Uterus (tissue), 3 donors: ENCODE measurements at regions not wholly inside any gene's neighbourhood (a gene's known extent, or its start where the extent isn't known, plus 50 kb on each side); places are given as distances from the start of the nearest gene placed in this dataset.

Experiments used
- DNase-seq, 2 donors: peaks; one replicate each; pipeline ENCODE4 v3.0.0-alpha.2; 2019 to 2020
- H3K27ac ChIP-seq, 2 donors: fragments of 200-600 bp; sonication (generic); 1 replicate in 1 of 2; 2 replicates in 1 of 2; pipeline ENCODE4 v1.5.1; 2016 to 2018
- H3K27me3 ChIP-seq, 2 donors: fragments of 200-600 bp; sonication (generic); one replicate each; pipeline ENCODE4 v1.5.1; 2018 to 2019; ENCODE audit warnings: control low read depth in 1 of 2
- H3K36me3 ChIP-seq, 2 donors: fragments of 200-600 bp; sonication (generic); one replicate each; pipeline ENCODE4 v1.5.1; 2019; ENCODE audit warnings: control low read depth in 1 of 2
- H3K4me1 ChIP-seq, 2 donors: fragments of 200-600 bp; sonication (generic); one replicate each; pipeline ENCODE4 v1.5.1; 2018 to 2019; ENCODE audit warnings: control low read depth in 1 of 2
- H3K4me3 ChIP-seq, 2 donors: fragments of 200-600 bp; sonication (generic); 1 replicate in 1 of 2; 2 replicates in 1 of 2; pipeline ENCODE4 v1.5.1; 2018 to 2019; ENCODE audit warnings: mild to moderate bottlenecking in 1 of 2
- H3K9me3 ChIP-seq, 2 donors: fragments of 200-600 bp; sonication (generic); one replicate each; pipeline ENCODE4 v1.5.1; 2019; ENCODE audit warnings: control low read depth in 1 of 2
- CTCF ChIP-seq, 4 experiments: fragments of 200-600 bp in 2 of 4; fragments of 450-650 bp in 2 of 4; sonication (generic) in 2 of 4; IDR thresholded peaks; one replicate each; pipeline ENCODE4 v1.5.1; 2016 to 2019; ENCODE audit warnings: antibody characterized with exemption in 4 of 4, mild to moderate bottlenecking in 2 of 4, moderate library complexity in 1 of 4
- POLR2A ChIP-seq, 2 donors: fragments of 450-650 bp; IDR thresholded peaks; one replicate each; pipeline ENCODE4 v1.6.1; 2016; ENCODE audit warnings: antibody characterized with exemption in 2 of 2, mild to moderate bottlenecking in 1 of 2, moderate library complexity in 1 of 2
- intact Hi-C: fragments of 100-400 bp; cut with DNase I; formaldehyde crosslinking; loops from one replicate; pipeline ENCODE4 v1.15.1; 2023; ENCODE audit warnings: low total_unique reads
- donor health status: DM: yes; HTN: yes; CAD: no.

GRCh38 chr1:56340977-56341376 lies 238.4 kb downstream of the PLPP3 start:
- Histone ChIP-seq H3K27me3 (no peaks in the 10 kb centered on the region), H3K4me3 (no peak overlapping the region), H3K36me3 (no peaks in the 10 kb centered on the region), H3K9me3 (peaks cover 0 to 7% of the 10 kb centered on the region in 2 donors), H3K27ac (no peak overlapping the region), H3K4me1 (no peaks in the 10 kb centered on the region)
- no peak for TF ChIP-seq CTCF (IDR thresholded peaks at IDR 0.05)
- TF ChIP-seq POLR2A (IDR thresholded peaks at IDR 0.05): no peak
- intact Hi-C loops: no loop called here
- no peak for DNase-seq

DNA sequence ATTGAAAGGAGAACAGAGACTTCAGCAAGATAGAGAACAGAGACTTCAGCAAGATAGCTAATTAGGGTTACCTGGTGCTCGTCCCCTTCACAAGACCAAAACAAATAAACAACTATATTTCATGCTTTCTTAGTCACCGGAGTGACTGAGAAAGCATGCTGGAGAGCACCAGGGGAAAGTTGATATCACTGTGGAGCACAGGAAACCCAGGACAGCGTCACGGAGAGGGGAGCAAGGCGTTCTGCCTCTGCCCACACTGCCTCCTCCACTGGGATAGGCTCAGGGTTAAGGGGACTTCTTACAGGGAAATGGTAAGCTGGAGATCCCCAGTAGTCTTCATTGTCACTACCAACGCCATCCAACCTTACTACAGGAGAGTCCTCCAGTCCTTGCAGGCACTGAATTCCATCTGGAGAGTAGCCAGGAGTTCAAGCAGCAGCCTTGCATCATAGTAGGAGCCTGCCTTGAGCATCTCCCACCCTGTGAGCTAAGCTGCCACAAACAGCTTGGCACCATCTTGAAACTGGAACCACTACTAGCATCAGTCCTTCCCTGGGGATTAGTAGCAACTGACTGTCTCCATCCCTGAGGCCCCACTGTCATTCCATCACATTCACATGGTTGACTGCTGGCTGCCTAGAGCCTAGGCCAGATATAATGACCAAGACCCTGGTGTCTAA lies 239.4 kb downstream of the PLPP3 start:
- TF ChIP-seq POLR2A (IDR thresholded peaks at IDR 0.05) (no peak), CTCF (IDR thresholded peaks at IDR 0.05) (no peak)
- no peak for DNase-seq
- Histone ChIP-seq H3K27me3 (no peaks in the 10 kb centered on the region), H3K36me3 (no peaks in the 10 kb centered on the region), H3K9me3 (peaks cover 0 to 7% of the 10 kb centered on the region in 2 donors), H3K4me3 (no peak overlapping the region), H3K4me1 (no peaks in the 10 kb centered on the region), H3K27ac (no peak overlapping the region)
- intact Hi-C loops: no loop called here

DNA sequence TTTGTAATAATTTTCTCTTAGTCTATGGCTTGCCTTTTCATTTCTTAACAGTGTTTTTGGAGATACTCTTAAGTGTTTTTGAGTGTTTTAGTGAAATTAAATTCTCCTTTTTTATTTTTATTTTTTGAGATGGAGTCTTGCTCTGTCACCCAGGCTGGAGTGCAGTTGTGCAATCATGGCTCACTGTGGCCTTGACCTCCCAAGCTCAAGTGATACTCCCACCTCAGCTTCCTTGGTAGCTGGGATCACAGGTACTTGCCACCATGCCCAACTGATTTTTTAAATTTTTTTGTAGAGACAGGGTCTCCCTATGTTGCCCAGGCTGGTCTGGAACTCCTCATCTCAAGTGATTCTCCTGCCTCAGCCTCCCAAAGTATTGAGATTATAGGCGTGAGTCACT lies 240.3 kb downstream of the PLPP3 start:
- Histone ChIP-seq H3K4me1 (no peaks in the 10 kb centered on the region), H3K9me3 (peaks cover 0 to 2% of the 10 kb centered on the region in 2 donors), H3K27ac (no peak overlapping the region), H3K4me3 (no peak overlapping the region), H3K27me3 (no peaks in the 10 kb centered on the region), H3K36me3 (no peaks in the 10 kb centered on the region)
- TF ChIP-seq POLR2A (IDR thresholded peaks at IDR 0.05): no peak
- TF ChIP-seq CTCF (IDR thresholded peaks at IDR 0.05): no peak
- intact Hi-C loops: no loop called here
- DNase-seq: no peak

GRCh38 chr1:56336982-56337381 lies 242.4 kb downstream of the PLPP3 start:
- no peak for DNase-seq
- H3K27ac ChIP-seq: no peak overlapping the region
- H3K36me3 ChIP-seq: no peaks in the 10 kb centered on the region
- H3K27me3 ChIP-seq: no peaks in the 10 kb centered on the region
- intact Hi-C loops: no loop called here
- no peak overlapping the region for H3K4me3 ChIP-seq
- H3K4me1 ChIP-seq: no peaks in the 10 kb centered on the region
- TF ChIP-seq CTCF (IDR thresholded peaks at IDR 0.05) (no peak), POLR2A (IDR thresholded peaks at IDR 0.05) (no peak)
- H3K9me3 ChIP-seq: no peaks in the 10 kb centered on the region

DNA sequence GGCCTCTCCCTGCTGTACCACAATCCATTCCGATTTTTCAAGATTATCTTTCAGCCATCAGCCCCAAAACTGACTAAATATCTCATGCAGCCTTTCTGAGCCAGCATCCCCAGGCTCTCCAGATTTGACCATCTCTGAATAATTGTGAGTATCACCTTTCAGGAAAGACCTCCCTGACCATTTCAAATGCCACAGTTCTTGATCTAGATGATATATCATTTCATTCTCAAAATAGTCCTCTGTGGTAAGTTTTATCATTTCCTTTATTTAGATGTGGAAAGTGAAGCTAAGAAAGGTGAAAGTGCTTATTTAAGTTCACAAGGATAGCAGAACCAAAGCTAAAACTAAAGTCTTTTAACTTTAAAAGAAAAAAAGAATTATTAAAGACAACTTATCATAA lies 244.0 kb downstream of the PLPP3 start:
- no peak for TF ChIP-seq POLR2A (IDR thresholded peaks at IDR 0.05)
- TF ChIP-seq CTCF (IDR thresholded peaks at IDR 0.05): no peak
- Histone ChIP-seq H3K4me3 (no peak overlapping the region), H3K4me1 (no peaks in the 10 kb centered on the region), H3K27ac (no peak overlapping the region), H3K9me3 (no peaks in the 10 kb centered on the region), H3K27me3 (no peaks in the 10 kb centered on the region), H3K36me3 (no peaks in the 10 kb centered on the region)
- intact Hi-C loops: no loop called here
- no peak for DNase-seq
